Subcutaneous abdominal adipose tissue (tissue), 5 donors: ENCODE measurements at regions not wholly inside any gene's neighbourhood (a gene's known extent, or its start where the extent isn't known, plus 50 kb on each side); places are given as distances from the start of the nearest gene placed in this dataset.

Source experiments
- H3K27ac ChIP-seq: one replicate; pipeline ENCODE4 v1.7.0; 2013; ENCODE audit warnings: low read depth, mild to moderate bottlenecking, inconsistent platforms, low read length, moderate library complexity
- H3K27me3 ChIP-seq, 5 donors: one replicate each; pipeline ENCODE4 v1.7.0; 2013; ENCODE audit warnings: low read length in 5 of 5, inconsistent platforms in 1 of 5; ENCODE audit not compliant: control insufficient read depth in 5 of 5, insufficient read depth in 4 of 5
- H3K36me3 ChIP-seq, 5 donors: one replicate each; pipeline ENCODE4 v1.7.0; 2013; ENCODE audit warnings: low read length in 5 of 5; ENCODE audit not compliant: control insufficient read depth in 5 of 5, insufficient read depth in 5 of 5
- H3K4me1 ChIP-seq, 5 donors: one replicate each; pipeline ENCODE4 v1.7.0; 2013; ENCODE audit warnings: low read length in 5 of 5, mild to moderate bottlenecking in 3 of 5, moderate library complexity in 1 of 5; ENCODE audit not compliant: control insufficient read depth in 5 of 5, insufficient read depth in 5 of 5
- H3K4me3 ChIP-seq, 5 donors: one replicate each; pipeline ENCODE4 v1.7.0; 2013; ENCODE audit warnings: low read length in 5 of 5, low read depth in 1 of 5
- H3K9ac ChIP-seq, 5 donors: one replicate each; pipeline ENCODE4 v1.7.0; 2013; ENCODE audit warnings: low read length in 5 of 5, mild to moderate bottlenecking in 4 of 5, moderate library complexity in 3 of 5
- H3K9me3 ChIP-seq, 5 donors: one replicate each; pipeline ENCODE4 v1.7.0; 2013; ENCODE audit warnings: low read length in 5 of 5; ENCODE audit not compliant: control insufficient read depth in 5 of 5
- donor health status: healthy.
- donor health status: healthy.
- donor health status: healthy.
- donor health status: healthy.
- donor health status: healthy.

DNA sequence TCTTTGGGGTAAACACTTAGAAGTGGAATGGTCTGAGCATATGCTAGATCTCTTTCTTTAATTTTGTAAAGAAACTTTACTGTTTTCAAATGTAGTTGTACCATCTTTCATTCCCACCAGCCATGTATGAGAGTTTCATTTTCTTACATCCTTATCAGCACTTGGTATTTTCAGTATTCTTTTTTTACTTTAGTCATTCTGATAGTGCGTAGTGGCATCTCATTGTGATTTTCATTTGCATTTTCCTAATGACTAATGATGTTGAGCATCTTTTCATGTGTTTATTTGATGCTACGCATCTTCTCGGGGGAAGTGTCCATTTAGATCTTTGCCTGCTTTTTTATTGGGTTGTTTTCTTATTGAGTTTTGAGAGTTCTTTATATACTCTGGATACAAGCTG, 71.3 kb upstream of the PRPS1 start:
- no peak overlapping the region for H3K27ac ChIP-seq
- no peaks in the 10 kb centered on the region for H3K9me3 ChIP-seq
- H3K9ac ChIP-seq = no peak overlapping the region
- H3K4me3 ChIP-seq = no peak overlapping the region
- peaks cover 0 to 11% (median 7%) of the 10 kb centered on the region in 5 donors for H3K27me3 ChIP-seq
- H3K4me1 ChIP-seq = no peaks in the 10 kb centered on the region
- H3K36me3 ChIP-seq = no peaks in the 10 kb centered on the region

DNA sequence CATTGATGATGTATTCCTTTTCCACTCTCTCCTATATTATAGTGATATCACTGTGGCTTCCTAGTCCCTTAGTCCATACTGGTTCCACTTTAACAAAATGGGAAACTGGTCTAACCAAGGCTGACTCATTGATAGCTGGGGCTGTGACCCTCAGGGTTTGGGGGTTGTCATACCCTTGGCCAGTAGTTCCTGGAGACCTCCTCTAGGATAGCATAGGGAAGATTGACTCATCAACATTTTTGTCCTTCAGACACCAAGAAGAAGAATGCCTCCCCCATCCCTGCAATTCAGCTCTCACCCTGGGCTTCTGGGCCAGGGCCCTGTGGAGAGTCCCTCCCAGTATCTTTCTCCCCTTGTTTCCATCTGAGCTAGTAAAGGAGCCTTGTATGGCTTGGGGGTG, 68.8 kb upstream of the PRPS1 start:
- Histone ChIP-seq H3K27ac (no peak overlapping the region), H3K9me3 (no peaks in the 10 kb centered on the region), H3K9ac (no peak overlapping the region), H3K4me1 (no peaks in the 10 kb centered on the region), H3K27me3 (peaks cover 8 to 22% (median 16%) of the 10 kb centered on the region in 5 donors), H3K4me3 (no peak overlapping the region), H3K36me3 (no peaks in the 10 kb centered on the region)

DNA sequence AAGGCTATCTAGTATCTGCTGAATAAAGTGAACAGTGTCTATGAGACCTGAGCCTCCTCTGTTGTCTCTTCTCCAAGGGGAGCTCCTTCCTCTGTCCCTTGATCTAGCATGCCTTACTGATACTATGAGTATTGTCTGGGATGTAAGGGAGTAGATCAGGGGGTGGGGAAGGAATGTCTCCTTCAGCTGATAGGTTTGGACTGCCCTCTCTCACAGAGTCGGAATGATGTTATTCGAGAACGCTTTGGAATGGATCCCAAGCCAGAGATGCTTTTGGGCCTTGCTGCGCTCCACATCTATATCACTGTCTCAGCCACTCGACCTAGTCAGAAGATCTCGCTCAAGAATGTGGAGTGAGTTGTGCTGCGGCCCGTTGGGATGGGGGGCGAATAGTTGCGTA, 68.3 kb upstream of the PRPS1 start:
- Histone ChIP-seq H3K4me3 (no peak overlapping the region), H3K9ac (no peak overlapping the region), H3K27ac (no peak overlapping the region), H3K27me3 (peaks cover 8 to 28% (median 16%) of the 10 kb centered on the region in 5 donors), H3K9me3 (no peaks in the 10 kb centered on the region), H3K4me1 (no peaks in the 10 kb centered on the region), H3K36me3 (no peaks in the 10 kb centered on the region)

DNA sequence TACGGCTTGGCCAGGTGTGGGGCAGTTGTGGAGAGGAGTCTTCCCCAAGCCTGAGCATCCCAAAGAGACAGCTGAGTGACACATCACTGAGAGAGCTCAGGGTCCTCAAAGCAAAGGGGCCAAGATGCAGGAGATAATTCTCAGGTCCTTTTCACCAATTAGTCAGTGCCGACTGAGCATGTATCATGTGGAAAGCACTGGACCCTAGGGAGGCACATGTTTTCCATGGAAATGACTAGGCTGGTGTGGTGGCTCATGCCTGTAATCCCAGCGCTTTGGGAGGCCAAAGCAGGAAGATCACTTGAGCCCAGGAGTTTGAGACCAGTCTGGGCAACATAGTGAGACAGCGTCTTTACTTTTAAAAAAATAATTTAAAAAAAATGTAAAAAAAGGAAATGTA, 67.3 kb upstream of the PRPS1 start:
- Histone ChIP-seq H3K9me3 (no peaks in the 10 kb centered on the region), H3K9ac (no peak overlapping the region), H3K4me3 (no peak overlapping the region), H3K36me3 (no peaks in the 10 kb centered on the region), H3K27ac (no peak overlapping the region), H3K27me3 (peaks cover 8 to 32% (median 20%) of the 10 kb centered on the region in 5 donors), H3K4me1 (no peaks in the 10 kb centered on the region)

DNA sequence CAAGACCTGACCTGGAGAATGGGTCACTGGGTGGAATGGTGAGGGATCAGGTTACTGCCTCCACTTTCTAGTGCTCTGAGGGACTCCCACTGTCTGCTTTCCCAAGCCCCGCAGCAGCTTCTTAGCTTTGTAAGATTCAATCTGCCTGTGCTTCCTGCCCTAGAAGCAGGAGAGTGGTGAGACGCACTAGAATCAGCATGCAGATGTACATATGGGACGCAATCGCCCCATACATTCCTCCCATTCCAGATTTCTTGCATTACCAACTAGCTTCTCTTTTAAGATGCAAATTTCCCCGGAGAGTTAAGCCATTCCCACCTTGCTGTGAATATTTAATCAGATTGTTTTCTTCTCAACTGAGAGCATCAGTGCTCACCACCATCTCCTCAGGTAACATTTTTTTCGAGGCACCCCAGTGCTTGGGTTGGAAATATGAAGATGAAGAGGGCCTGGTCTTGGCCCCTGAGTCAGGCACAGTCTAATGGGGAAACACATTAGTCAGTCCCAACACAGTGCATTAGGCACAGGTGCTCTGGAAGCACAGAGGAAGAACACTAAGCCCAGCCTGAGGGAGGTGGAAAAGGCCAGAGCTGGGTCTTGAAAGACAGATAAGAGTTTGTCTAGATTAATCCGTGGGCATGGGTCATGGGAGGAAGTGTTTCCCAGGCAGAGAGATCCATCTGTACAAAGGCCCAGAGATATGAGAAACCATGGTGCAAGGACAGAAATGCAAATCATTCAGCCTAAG, 66.7 kb upstream of the PRPS1 start:
- peaks cover 8 to 32% (median 24%) of the 10 kb centered on the region in 5 donors for H3K27me3 ChIP-seq
- no peaks in the 10 kb centered on the region for H3K36me3 ChIP-seq
- H3K9me3 ChIP-seq = no peaks in the 10 kb centered on the region
- H3K4me3 ChIP-seq = no peak overlapping the region
- no peak overlapping the region for H3K27ac ChIP-seq
- no peak overlapping the region for H3K9ac ChIP-seq
- no peaks in the 10 kb centered on the region for H3K4me1 ChIP-seq

DNA sequence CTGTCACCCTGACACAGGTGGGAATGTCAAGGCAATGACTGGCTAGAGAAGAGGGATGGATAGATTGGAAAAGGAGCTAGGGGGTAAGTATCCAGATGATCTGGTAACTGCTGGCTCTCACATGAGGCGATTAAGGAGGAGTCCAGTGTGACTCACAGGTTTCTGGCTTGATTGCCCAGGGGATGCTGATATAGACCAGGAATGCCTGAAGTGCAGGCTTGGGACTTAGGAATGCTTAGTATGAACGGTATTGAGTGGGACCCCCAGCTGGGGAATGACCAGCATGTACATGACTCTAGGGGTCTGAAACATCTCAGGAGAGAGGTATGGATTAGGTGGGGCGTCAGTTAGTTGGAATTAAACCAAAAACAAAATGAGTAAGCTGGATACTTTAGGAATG, 65.8 kb upstream of the PRPS1 start:
- H3K9me3 ChIP-seq = no peaks in the 10 kb centered on the region
- no peak overlapping the region for H3K27ac ChIP-seq
- no peaks in the 10 kb centered on the region for H3K4me1 ChIP-seq
- H3K4me3 ChIP-seq = no peak overlapping the region
- no peak overlapping the region for H3K9ac ChIP-seq
- no peaks in the 10 kb centered on the region for H3K36me3 ChIP-seq
- H3K27me3 ChIP-seq = peaks cover 8 to 32% (median 24%) of the 10 kb centered on the region in 5 donors

DNA sequence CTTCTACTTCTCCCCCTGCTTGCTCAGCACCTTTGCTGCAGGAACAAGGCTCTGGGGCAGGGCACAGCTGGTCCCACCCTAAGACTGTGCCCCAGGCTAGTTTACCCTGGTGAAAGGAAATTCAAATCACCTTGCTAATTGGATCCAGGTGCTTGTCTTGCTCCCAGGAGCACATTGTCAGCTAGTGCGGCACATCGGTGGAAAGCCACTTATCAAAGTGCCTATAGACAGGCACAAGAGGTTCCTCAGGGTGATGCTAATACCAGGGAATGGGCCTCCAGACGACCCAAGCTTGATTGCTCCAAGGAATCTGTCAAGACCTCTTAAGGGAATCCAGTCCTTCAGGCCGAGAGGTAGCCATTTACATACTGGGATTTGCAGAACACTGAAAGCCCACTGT, 64.5 kb upstream of the PRPS1 start:
- H3K4me1 ChIP-seq = no peaks in the 10 kb centered on the region
- no peaks in the 10 kb centered on the region for H3K9me3 ChIP-seq
- H3K9ac ChIP-seq = no peak overlapping the region
- peaks cover 8 to 32% (median 27%) of the 10 kb centered on the region in 5 donors for H3K27me3 ChIP-seq
- H3K27ac ChIP-seq = no peak overlapping the region
- no peaks in the 10 kb centered on the region for H3K36me3 ChIP-seq
- no peak overlapping the region for H3K4me3 ChIP-seq

DNA sequence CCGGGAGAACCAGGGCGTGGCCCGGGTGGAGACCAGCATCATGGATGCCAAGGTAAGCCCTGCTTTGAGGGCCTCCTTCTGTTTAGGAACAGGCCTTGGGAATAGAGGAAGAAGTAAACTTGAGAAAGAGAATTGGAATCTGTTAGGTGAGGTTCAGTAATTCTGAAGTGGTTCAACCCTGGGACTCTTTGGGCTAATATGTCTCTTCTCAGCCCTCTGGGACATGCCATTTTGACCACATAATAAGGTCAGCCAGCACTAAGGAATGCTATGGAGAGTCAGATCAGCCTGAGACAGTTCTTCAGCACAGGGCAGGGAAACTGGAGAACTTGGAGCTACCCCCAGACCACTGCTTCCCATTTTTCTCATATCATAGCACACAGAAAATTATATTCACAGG, 63.3 kb upstream of the PRPS1 start:
- no peaks in the 10 kb centered on the region for H3K9me3 ChIP-seq
- no peak overlapping the region for H3K9ac ChIP-seq
- no peak overlapping the region for H3K27ac ChIP-seq
- no peak overlapping the region for H3K4me3 ChIP-seq
- H3K36me3 ChIP-seq = no peaks in the 10 kb centered on the region
- H3K27me3 ChIP-seq = peaks cover 8 to 29% (median 19%) of the 10 kb centered on the region in 5 donors
- no peaks in the 10 kb centered on the region for H3K4me1 ChIP-seq

DNA sequence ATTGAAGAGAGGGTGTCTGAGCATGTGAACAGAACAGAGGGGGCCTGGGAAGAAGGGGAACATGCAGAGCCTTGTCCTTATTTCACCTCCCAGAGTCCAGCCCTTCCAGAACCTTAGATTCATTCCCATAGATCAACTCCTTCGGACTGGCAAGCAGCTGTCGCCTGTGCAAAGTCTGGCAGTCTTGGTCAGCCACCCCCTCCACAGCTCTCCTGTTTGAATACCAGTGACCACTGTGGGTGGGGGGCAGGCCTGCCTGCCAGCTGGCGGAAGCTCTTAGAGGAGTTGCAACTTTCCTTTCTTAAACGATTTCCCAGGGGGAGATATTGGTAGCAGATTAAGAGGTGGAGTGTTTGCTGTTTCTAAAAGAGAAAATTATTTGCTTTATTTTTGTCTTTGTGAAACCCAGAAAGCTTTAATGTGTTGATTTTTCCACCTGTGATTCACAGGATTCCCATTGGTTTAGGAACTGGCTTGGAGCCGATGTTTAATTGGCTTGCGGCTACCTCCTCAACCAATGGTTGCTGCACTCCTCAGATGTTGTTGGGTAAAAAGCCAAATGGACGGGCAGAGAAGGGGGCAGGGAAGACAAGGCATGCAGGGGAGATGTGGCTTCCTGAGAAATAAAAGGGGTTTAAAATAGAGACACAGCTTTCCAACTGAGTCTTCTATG, 62.2 kb upstream of the PRPS1 start:
- H3K36me3 ChIP-seq = no peaks in the 10 kb centered on the region
- no peaks in the 10 kb centered on the region for H3K4me1 ChIP-seq
- H3K9me3 ChIP-seq = no peaks in the 10 kb centered on the region
- no peak overlapping the region for H3K4me3 ChIP-seq
- H3K27ac ChIP-seq = no peak overlapping the region
- peaks cover 8 to 33% (median 22%) of the 10 kb centered on the region in 5 donors for H3K27me3 ChIP-seq
- no peak overlapping the region for H3K9ac ChIP-seq

DNA sequence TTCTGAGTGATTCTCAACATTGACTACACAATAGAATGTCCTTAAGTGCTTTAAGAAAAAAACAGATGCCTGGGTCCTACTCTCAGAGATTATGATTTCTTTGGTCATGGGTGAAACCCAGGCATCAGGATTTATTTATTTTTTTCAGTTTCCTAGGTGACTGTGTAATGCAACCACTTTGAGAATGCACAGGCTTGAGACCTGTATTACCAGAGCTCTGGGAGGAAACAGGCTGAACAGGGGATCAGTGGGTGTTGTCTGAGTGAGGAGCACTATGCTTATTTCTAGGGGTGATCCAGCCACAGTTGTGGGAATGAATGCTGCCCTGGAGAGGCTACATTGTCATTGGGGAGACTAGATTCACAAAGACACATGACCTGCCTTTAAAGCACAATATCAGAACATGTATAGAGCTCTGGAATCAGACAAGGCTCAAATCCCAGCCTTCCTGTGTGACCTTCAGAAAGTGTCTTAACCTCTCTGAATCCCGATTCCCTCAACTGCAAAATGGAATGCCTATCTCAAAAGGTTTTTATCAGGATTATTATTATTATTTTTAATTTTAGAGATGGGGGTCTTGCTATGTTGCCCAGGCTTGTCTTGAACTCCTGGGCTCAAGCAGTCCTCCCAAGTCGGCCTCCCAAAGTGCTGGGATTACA, 61.6 kb upstream of the PRPS1 start:
- no peaks in the 10 kb centered on the region for H3K36me3 ChIP-seq
- H3K4me1 ChIP-seq = no peaks in the 10 kb centered on the region
- H3K27me3 ChIP-seq = peaks cover 7 to 31% (median 25%) of the 10 kb centered on the region in 5 donors
- no peak overlapping the region for H3K9ac ChIP-seq
- H3K9me3 ChIP-seq = no peaks in the 10 kb centered on the region
- no peak overlapping the region for H3K4me3 ChIP-seq
- no peak overlapping the region for H3K27ac ChIP-seq
